Neural cell (in vitro differentiated cells): ENCODE measurements at regions not wholly inside any gene's neighbourhood (a gene's known extent, or its start where the extent isn't known, plus 50 kb on each side); places are given as distances from the start of the nearest gene placed in this dataset.

Source experiments
- H2AFZ ChIP-seq: fragments of 200-600, 300-800 bp; sonication (generic), shearing (Covaris generic); 2 replicates; pipeline ENCODE4 v1.6.0; 2014; ENCODE audit warnings: low read depth, mild to moderate bottlenecking, antibody characterized with exemption, low read length, moderate library complexity
- H3F3A ChIP-seq: fragments of 200-600 bp; shearing (Covaris generic); 2 replicates; pipeline ENCODE4 v1.6.1; 2016; ENCODE audit warnings: mild to moderate bottlenecking, moderate library complexity, mixed read lengths, antibody characterized with exemption, low read length; ENCODE audit not compliant: insufficient read depth, poor library complexity, severe bottlenecking
- H3K27ac ChIP-seq: fragments of 200-600, 300-800 bp; sonication (generic), shearing (Covaris generic); 2 replicates; pipeline ENCODE4 v1.5.1; 2014; ENCODE audit warnings: mild to moderate bottlenecking, low read length, moderate library complexity
- H3K27me3 ChIP-seq: fragments of 300-800, 200-600 bp; sonication (generic), shearing (Covaris generic); 2 replicates; pipeline ENCODE4 v1.6.0; 2014; ENCODE audit warnings: mild to moderate bottlenecking, low read depth, low read length, moderate library complexity; ENCODE audit not compliant: insufficient read depth
- H3K36me3 ChIP-seq: fragments of 300-800, 200-600 bp; sonication (generic), shearing (Covaris generic); 2 replicates; pipeline ENCODE4 v1.5.1; 2014; ENCODE audit warnings: mild to moderate bottlenecking, antibody characterized with exemption, low read length, moderate library complexity; ENCODE audit not compliant: insufficient read depth
- H3K4me2 ChIP-seq: fragments of 300-800, 200-600 bp; sonication (generic), shearing (Covaris generic); 2 replicates; pipeline ENCODE4 v1.6.0; 2014; ENCODE audit warnings: mild to moderate bottlenecking, low read length
- H3K4me3 ChIP-seq: fragments of 300-800, 200-600 bp; sonication (generic), shearing (Covaris generic); 2 replicates; pipeline ENCODE4 v1.5.1; 2014; ENCODE audit warnings: mild to moderate bottlenecking, low read length, moderate library complexity
- H3K79me2 ChIP-seq: fragments of 200-600 bp; shearing (Covaris generic); replicated peaks from 2 replicates; pipeline ENCODE4 v1.6.0; 2014; ENCODE audit warnings: mild to moderate bottlenecking, low read length, moderate library complexity; ENCODE audit not compliant: insufficient read depth
- H3K9ac ChIP-seq: fragments of 300-800, 200-600 bp; sonication (generic), shearing (Covaris generic); 2 replicates; pipeline ENCODE4 v1.6.1; 2016; ENCODE audit warnings: mild to moderate bottlenecking, low read length, mixed read lengths
- H3K9me2 ChIP-seq: fragments of 200-600 bp; shearing (Covaris generic); 2 replicates; pipeline ENCODE4 v1.6.1; 2016; ENCODE audit warnings: mild to moderate bottlenecking, low read length, mixed read lengths; ENCODE audit not compliant: insufficient read depth
- H3K9me3 ChIP-seq: fragments of 200-600, 300-800 bp; sonication (generic), shearing (Covaris generic); 2 replicates; pipeline ENCODE4 v1.6.1; 2016; ENCODE audit warnings: mild to moderate bottlenecking, mixed run types, low read length, moderate library complexity, mixed read lengths
- H4K20me1 ChIP-seq: fragments of 200-600 bp; shearing (Covaris generic); 2 replicates; pipeline ENCODE4 v1.6.1; 2016; ENCODE audit warnings: mild to moderate bottlenecking, mixed run types; ENCODE audit not compliant: insufficient read depth
- CTCF ChIP-seq: fragments of 450-650 bp; IDR thresholded peaks from 2 replicates; pipeline ENCODE4 v1.5.1; 2014; ENCODE audit warnings: antibody characterized with exemption, mild to moderate bottlenecking, moderate library complexity; ENCODE audit not compliant: poor library complexity, severe bottlenecking
- EP300 ChIP-seq: fragments of 450-650 bp; conservative IDR thresholded peaks from 2 replicates; pipeline ENCODE4 v1.6.1; 2014; ENCODE audit warnings: antibody characterized with exemption, mild to moderate bottlenecking, moderate library complexity; ENCODE audit not compliant: poor library complexity, severe bottlenecking
- EZH2 ChIP-seq: fragments of 200-600, 300-800 bp; shearing (Covaris generic), sonication (generic); IDR thresholded peaks from 2 replicates; pipeline ENCODE4 v1.6.1; 2014; ENCODE audit warnings: antibody characterized with exemption, low read length, borderline replicate concordance, mild to moderate bottlenecking; ENCODE audit not compliant: insufficient read depth, poor library complexity, severe bottlenecking
- MXI1 ChIP-seq: fragments of 450-650 bp; conservative IDR thresholded peaks from 2 replicates; pipeline ENCODE4 v1.6.1; 2014; ENCODE audit warnings: antibody characterized with exemption, mild to moderate bottlenecking; ENCODE audit not compliant: poor library complexity, severe bottlenecking
- POLR2AphosphoS5 ChIP-seq: IDR thresholded peaks from 2 replicates; pipeline ENCODE4 v1.6.1; 2012
- RAD21 ChIP-seq: fragments of 450-650 bp; conservative IDR thresholded peaks from 2 replicates; pipeline ENCODE4 v1.6.1; 2014; ENCODE audit warnings: antibody characterized with exemption, mild to moderate bottlenecking, moderate library complexity
- REST ChIP-seq: IDR thresholded peaks from 2 replicates; pipeline ENCODE4 v1.6.1; 2012; ENCODE audit warnings: borderline replicate concordance
- SMC3 ChIP-seq: fragments of 450-650 bp; conservative IDR thresholded peaks from 2 replicates; pipeline ENCODE4 v1.6.1; 2014; ENCODE audit warnings: antibody characterized with exemption, mild to moderate bottlenecking, moderate library complexity; ENCODE audit not compliant: poor library complexity
- TAF1 ChIP-seq: IDR thresholded peaks from 2 replicates; pipeline ENCODE4 v1.6.1; 2012; ENCODE audit warnings: low read depth

- no peaks in the 10 kb centered on the region for H3K9me3 ChIP-seq
- TF ChIP-seq SMC3: no peak
- no peak for TF ChIP-seq RAD21
- TF ChIP-seq MXI1: no peak
- TF ChIP-seq EZH2: no peak
- TF ChIP-seq TAF1: no peak
- TF ChIP-seq CTCF: no peak
- no peak for TF ChIP-seq REST
- no peak overlapping the region for H2AFZ ChIP-seq
- H3K9me2 ChIP-seq: no peaks in the 10 kb centered on the region
- H3K4me3 ChIP-seq: no peak overlapping the region
- no peak overlapping the region for H3K9ac ChIP-seq
- H3K27me3 ChIP-seq: no peaks in the 10 kb centered on the region
- no peaks in the 10 kb centered on the region for H3K36me3 ChIP-seq
- H3K27ac ChIP-seq: no peak overlapping the region
- no peaks in the 10 kb centered on the region for H4K20me1 ChIP-seq
- no peaks in the 10 kb centered on the region for H3K79me2 ChIP-seq
- no peaks in the 10 kb centered on the region for H3F3A ChIP-seq
- no peak overlapping the region for H3K4me2 ChIP-seq
Measured at GRCh38 chr11:86124251-86125233, 55.7 kb upstream of the PICALM start.

GRCh38 chr11:86122773-86123172 lies 53.9 kb upstream of the PICALM start:
- no peak overlapping the region for H3K4me3 ChIP-seq
- H3K36me3 ChIP-seq: no peaks in the 10 kb centered on the region
- no peaks in the 10 kb centered on the region for H3K79me2 ChIP-seq
- no peaks in the 10 kb centered on the region for H4K20me1 ChIP-seq
- no peaks in the 10 kb centered on the region for H3F3A ChIP-seq
- no peaks in the 10 kb centered on the region for H3K9me3 ChIP-seq
- no peak overlapping the region for H3K4me2 ChIP-seq
- H3K27me3 ChIP-seq: no peaks in the 10 kb centered on the region
- no peak overlapping the region for H3K27ac ChIP-seq
- TF ChIP-seq TAF1 (no peak), MXI1 (no peak), EP300 (no peak), SMC3 (no peak), CTCF (no peak), POLR2AphosphoS5 (no peak), RAD21 (no peak), REST (no peak), EZH2 (no peak)
- no peak overlapping the region for H2AFZ ChIP-seq
- H3K9me2 ChIP-seq: no peaks in the 10 kb centered on the region
- no peak overlapping the region for H3K9ac ChIP-seq
